Limb (tissue), 2 donors: ENCODE measurements at regions not wholly inside any gene's neighbourhood (a gene's known extent, or its start where the extent isn't known, plus 50 kb on each side); places are given as distances from the start of the nearest gene placed in this dataset.

ENCODE experiments used
- DNase-seq, 2 donors: peaks; one replicate each; pipeline ENCODE4 v3.0.0-alpha.2; 2016; ENCODE audit errors: extremely low spot score in 2 of 2

DNA sequence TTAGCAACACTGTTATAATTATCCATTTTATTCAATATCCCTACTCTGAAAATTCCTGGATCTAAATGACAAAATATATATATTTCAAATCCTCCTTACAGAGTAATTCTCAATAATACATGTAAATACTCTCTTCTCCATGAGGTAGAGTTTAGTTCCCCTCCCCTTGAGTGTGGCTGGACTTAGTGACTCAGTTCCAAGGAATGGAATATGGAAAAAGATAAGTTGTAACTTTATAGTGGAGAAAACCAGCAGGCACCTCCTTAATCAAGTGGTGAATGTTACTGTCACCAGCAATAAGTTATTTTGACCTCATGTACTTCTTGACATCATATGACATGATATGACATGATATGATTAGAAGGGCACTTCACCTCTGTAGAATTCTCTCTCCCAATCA lies 302.0 kb downstream of the RAB28 start:
- no peak for DNase-seq

DNA sequence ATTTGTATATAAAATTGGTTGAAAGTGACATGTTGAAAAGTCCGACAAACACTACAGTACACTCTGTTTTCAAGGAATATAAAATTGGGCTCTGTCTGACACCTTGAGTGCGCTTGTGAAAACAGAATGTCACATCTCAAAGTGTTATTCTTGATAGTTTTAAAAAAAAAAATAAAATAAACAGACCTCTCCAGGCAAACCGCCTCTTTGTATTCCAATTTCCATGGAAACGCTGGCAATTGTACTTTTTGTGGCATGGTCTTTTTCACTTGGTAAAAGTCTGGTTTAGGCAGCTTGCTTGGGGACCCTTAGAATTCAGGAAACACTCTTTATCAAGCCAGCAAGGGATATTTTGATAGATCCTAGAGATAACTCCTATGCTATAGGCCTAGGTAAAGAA lies 302.5 kb downstream of the RAB28 start:
- DNase-seq, result no peak

GRCh38 chr4:13180701-13181100 lies 303.4 kb downstream of the RAB28 start:
- DNase-seq, result no peak

DNA sequence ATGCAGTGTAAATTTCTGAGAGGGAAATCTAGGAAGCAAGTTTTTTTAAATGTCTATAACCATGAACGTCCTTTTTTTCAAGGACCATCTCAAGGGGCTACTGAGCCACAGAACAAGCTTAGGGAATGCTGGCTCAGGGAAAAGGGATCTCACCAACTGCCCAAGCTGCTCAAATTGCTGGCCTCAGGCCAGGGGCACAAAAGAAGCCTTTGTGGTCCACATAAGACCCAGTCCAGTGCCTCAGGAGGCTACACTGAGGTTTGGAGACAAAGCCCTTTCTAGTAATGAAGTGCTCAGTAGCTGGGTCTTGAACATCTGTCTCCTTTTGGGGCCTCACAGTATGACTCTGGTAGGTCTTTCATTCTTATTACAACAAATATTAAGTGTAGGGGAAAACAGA lies 305.5 kb downstream of the RAB28 start:
- no peak for DNase-seq

- DNase-seq, result no peak
Observed at GRCh38 chr4:13176741-13177142, 307.4 kb downstream of the RAB28 start.

- no peak for DNase-seq
Observed at GRCh38 chr4:13174926-13175325, 309.2 kb downstream of the RAB28 start.

- DNase-seq, result peak in 1 of 2 donors; percentile 26
Observed at GRCh38 chr4:13174001-13174400, 310.1 kb downstream of the RAB28 start.

DNA sequence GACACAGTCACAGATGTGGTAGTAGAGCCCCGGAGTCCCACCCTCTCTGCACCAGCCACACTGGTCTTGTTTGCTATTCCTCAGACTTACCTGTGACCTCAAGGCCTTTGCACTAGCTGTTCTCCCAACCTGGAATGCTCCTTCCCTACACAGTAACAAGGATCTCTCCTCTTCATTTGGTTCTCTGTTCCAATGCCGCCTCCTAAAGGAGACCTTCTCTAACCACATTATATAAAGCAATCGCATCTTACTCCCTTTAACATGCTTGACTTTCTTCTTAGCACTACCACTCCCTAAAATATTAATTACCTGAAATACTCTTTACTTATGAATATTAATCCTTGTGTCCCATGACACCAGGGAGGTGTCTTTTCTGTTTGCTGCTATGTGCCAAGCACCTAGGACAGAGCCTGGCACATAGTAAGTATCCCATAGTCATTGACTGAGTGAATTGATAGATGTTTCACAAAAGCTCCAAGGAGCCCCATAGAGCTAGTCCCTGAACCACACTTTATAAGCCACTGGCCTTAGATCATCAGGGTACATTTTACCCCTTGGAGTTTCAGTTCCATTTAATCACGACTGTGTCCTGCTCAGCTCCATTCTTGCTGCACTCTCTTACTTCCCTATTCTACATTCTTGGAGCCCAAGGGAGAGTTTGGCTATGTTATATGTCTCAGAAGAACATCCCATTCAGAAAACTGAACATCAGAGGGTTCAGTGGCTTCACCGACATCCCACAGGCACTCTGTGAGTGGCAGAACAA lies 312.7 kb downstream of the RAB28 start:
- DNase-seq, result no peak

DNA sequence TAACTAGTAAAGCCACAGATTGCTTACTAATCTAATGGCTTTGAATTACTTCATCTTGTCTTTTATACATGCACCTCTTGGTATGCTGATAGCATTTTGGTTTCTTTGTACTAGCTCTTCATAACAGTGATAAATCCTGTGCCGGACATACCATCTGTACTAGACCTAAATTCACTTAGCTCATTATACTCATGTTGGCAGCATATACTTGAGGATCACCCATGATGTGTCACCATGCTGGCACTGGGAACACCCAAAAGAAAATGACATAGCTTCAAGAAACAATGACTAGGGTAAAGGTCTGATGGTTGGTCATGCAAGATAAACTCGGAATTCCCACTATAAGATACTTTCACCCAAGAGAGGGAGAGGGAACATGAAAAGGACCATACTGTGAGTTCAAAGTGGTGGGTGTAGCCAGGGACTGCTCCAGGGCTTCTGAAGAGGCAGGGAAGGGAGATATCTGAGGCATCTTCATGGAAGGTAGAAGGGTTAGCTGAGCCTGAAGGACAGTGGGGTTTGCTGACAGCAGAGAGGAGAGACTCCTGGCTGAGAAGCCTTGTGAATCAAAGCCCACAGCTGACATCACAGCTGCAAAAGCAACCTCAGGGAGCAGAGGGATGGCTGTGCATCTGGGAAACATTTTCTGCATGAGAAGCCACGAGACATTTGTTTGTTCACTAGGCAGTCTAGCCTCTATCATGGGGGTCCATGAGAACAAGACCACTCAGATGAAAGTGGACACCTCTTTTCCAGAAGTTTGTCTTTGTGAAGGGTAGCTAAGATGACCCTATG lies 314.2 kb downstream of the RAB28 start:
- no peak for DNase-seq

GRCh38 chr4:13168326-13168725 lies 315.8 kb downstream of the RAB28 start:
- DNase-seq, result no peak

- DNase-seq, result no peak
Observed at GRCh38 chr4:13166214-13166613, 317.9 kb downstream of the RAB28 start.

DNA sequence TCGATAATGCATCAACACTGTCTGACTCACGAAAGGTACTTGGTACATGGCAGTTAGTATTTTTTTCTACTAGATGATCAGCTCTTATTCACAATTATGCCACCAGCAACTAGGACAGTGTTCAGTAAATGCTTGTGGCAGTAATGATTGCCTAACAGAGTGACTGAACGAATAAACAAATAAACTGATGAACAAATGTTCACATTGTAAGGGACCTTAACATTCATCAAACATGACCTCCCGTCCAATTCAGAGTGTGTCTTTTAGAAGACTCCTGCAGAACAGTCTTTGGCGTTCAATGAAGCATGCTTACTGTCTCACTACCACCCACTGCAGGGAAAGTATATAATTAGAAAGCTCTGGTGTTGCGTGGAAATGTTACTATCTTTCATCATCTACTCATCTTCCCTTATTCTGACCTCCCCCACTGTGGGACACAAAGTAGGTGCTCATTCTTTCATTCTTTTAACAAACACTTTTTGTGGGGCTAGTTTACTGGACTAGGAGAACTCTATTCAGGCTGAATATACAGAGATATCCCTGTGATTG lies 319.3 kb downstream of the RAB28 start:
- DNase-seq, result no peak

DNA sequence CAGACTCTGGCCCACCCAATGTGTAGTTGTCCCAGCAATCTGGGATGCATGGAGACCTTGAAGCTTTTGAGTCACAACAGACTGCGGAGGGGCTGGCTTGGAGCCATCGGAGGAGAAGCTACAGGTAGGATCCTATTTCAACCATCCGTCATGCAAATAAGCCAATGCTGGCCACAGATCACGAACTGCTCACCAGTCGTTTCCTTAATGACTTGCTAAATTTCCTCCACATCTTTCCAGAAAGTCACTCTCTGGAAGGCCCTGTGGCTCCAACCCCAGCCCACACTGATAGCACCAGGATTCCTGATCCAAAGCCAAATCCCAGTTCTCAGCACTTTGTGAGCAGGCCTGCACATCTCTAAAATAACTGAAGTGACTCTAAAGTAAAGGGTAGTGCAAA lies 321.3 kb downstream of the RAB28 start:
- no peak for DNase-seq

DNA sequence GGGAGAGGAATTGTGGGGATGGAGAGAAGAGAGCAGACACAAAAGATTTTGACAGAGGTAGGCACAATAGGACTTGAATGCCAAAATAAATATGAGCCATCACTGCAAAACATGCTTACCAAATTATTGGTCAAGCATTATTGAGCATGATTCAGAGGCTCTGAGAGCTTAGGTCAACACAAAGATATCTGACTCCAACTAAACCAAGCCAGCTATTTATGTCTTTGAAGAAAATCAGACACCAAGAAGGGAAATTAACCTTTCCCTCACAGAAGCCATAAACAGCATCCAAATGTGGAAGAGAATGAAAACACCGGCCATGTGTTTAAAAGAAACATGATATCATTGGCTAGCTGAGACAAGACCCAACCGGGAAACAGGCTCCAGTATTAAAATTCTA lies 323.2 kb downstream of the RAB28 start:
- DNase-seq, result no peak

GRCh38 chr4:13159041-13159620 lies 325.0 kb downstream of the RAB28 start:
- no peak for DNase-seq

- no peak for DNase-seq
Observed at GRCh38 chr4:13151194-13151593, 332.9 kb downstream of the RAB28 start.

DNA sequence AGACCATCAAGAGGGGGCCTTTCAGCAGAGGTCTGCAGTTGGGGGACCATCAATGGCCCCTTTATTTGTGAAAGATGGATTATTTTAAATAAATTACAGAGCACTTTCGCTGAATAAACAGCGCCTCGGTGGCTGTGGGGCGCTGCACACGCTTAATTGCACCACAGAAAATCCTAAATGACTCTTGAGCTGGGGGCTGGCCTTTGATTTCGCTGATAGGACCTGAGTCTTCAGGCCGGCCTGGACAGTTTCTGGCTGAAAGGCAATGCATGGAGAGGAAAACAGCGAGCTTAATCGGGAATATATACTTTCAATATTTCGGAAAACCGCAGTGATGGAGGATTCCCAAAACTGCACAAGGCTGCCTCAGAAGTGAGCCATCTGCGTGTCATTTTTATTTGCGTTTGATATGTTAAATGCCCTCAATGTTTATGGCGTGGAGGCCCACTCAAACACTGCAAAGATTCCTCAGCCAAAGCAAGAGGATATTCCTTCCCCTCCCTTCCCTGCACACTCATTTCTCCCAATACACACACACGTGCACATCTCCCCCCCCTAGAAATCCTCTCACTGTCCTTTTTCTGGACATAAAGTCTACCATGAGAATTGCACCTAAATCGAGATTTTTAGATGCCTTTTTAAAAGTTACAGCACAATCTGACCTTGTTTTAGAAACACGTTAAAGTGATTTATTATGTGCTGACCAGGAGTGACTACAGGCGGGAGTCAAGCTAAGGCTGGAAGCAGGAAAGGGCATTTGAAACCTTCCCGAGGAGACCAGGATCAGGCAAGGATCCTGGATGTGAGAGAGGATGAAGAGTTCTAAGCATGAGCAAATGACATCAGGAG lies 340.7 kb downstream of the RAB28 start:
- DNase-seq, result no peak

- no peak for DNase-seq
Observed at GRCh38 chr4:13142726-13143125, 341.4 kb downstream of the RAB28 start.

DNA sequence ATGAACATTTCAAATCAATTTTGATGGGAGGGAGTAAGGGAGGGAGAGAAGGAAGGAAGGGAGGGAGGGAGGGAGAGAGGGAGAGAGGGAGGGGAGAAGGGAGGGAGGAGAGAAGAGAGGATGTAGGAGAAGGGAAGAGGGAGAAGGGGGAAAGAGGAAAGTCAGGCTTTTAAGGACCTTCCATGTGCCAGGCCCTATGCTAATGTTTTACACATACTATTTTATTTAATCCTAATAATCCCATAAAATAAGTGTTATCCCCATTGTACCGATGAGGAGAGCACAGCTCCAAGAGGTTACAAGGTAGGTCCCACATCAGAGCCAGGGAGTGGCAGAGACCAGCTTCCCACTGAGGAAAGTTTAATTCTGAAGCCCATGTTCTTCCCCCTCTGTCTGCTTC lies 341.9 kb downstream of the RAB28 start:
- no peak for DNase-seq

GRCh38 chr4:13137390-13137789 lies 346.8 kb downstream of the RAB28 start:
- no peak for DNase-seq

- DNase-seq, result no peak
Observed at GRCh38 chr4:13133700-13134099, 350.4 kb downstream of the RAB28 start.
